Prostate gland (tissue), 2 donors: ENCODE measurements at regions not wholly inside any gene's neighbourhood (a gene's known extent, or its start where the extent isn't known, plus 50 kb on each side); places are given as distances from the start of the nearest gene placed in this dataset.

Experiments used
- DNase-seq: peaks from one replicate; pipeline ENCODE4 v3.0.0-alpha.2; 2019; ENCODE audit warnings: low spot score
- H3K27ac ChIP-seq, 2 donors: fragments of 200-600 bp; sonication (generic); 2 replicates each; pipeline ENCODE4 v1.5.1; 2017 to 2019
- H3K27me3 ChIP-seq: fragments of 200-600 bp; sonication (generic); replicated peaks from 2 replicates; pipeline ENCODE4 v1.5.1; 2019; ENCODE audit not compliant: insufficient read depth
- H3K36me3 ChIP-seq, 2 donors: fragments of 200-600 bp; sonication (generic); 1 replicate in 1 of 2; 2 replicates in 1 of 2; pipeline versions ENCODE4 v1.5.1 to v1.8.1; 2017 to 2019
- H3K4me1 ChIP-seq: fragments of 200-600 bp; sonication (generic); replicated peaks from 2 replicates; pipeline ENCODE4 v1.5.1; 2019
- H3K4me3 ChIP-seq, 2 donors: fragments of 200-600 bp; sonication (generic); 2 replicates each; pipeline ENCODE4 v1.5.1; 2017 to 2019
- H3K9me3 ChIP-seq: fragments of 200-600 bp; sonication (generic); 2 replicates; pipeline ENCODE4 v1.5.1; 2017
- CTCF ChIP-seq, 4 experiments: fragments of 200-600 bp in 2 of 4; fragments of 450-650 bp in 2 of 4; sonication (generic) in 2 of 4; IDR thresholded peaks; 1 replicate in 3 of 4; 2 replicates in 1 of 4; pipeline ENCODE4 v1.5.1; 2016 to 2019; ENCODE audit warnings: antibody characterized with exemption in 4 of 4, mild to moderate bottlenecking in 2 of 4, moderate library complexity in 2 of 4
- POLR2A ChIP-seq: fragments of 450-650 bp; IDR thresholded peaks from one replicate; pipeline ENCODE4 v1.6.1; 2016; ENCODE audit warnings: antibody characterized with exemption, mild to moderate bottlenecking
- POLR2AphosphoS5 ChIP-seq: sonication (generic); formaldehyde crosslinking; IDR thresholded peaks from one replicate; pipeline ENCODE4 v1.6.1; 2017; ENCODE audit warnings: antibody characterized with exemption
- WGBS: methylation state at CpG from one replicate; pipeline ENCODE4 v1.1.5; 2018; 5-methylcytosine and 5-hydroxymethylcytosine counted together
- intact Hi-C: fragments of 100-400 bp; cut with DNase I; formaldehyde crosslinking; loops from one replicate; pipeline ENCODE4 v1.14.2; 2022

GRCh38 chr2:7961550-7961949 lies 720.3 kb upstream of the ID2 start:
- Histone ChIP-seq H3K27ac (no peak overlapping the region), H3K4me3 (no peak overlapping the region), H3K9me3 (no peaks in the 10 kb centered on the region), H3K4me1 (no peaks in the 10 kb centered on the region), H3K36me3 (no peaks in the 10 kb centered on the region), H3K27me3 (no peaks in the 10 kb centered on the region)
- no peak for DNase-seq
- TF ChIP-seq POLR2A (no peak), POLR2AphosphoS5 (no peak), CTCF (IDR thresholded peaks at IDR 0.05) (no peak)
- WGBS, result 96% methylated on average over 2 of the region's 2 CpGs
- intact Hi-C loops, result no loop called here

GRCh38 chr2:7962161-7962560 lies 719.7 kb upstream of the ID2 start:
- no peak for DNase-seq
- Histone ChIP-seq H3K27ac (no peak overlapping the region), H3K27me3 (no peaks in the 10 kb centered on the region), H3K4me1 (no peaks in the 10 kb centered on the region), H3K9me3 (no peaks in the 10 kb centered on the region), H3K4me3 (no peak overlapping the region), H3K36me3 (no peaks in the 10 kb centered on the region)
- TF ChIP-seq POLR2AphosphoS5, result no peak
- no peak for TF ChIP-seq POLR2A
- TF ChIP-seq CTCF (IDR thresholded peaks at IDR 0.05), result no peak
- intact Hi-C loops, result no loop called here
- WGBS, result 91% methylated on average over 3 of the region's 3 CpGs

GRCh38 chr2:7963787-7964186 lies 718.1 kb upstream of the ID2 start:
- 92% methylated on average over 4 of the region's 4 CpGs for WGBS
- TF ChIP-seq CTCF (IDR thresholded peaks at IDR 0.05), result no peak
- TF ChIP-seq POLR2A, result no peak
- TF ChIP-seq POLR2AphosphoS5, result no peak
- H3K27ac ChIP-seq, result no peak overlapping the region
- DNase-seq, result no peak
- no peaks in the 10 kb centered on the region for H3K27me3 ChIP-seq
- H3K36me3 ChIP-seq, result no peaks in the 10 kb centered on the region
- H3K4me1 ChIP-seq, result no peaks in the 10 kb centered on the region
- H3K4me3 ChIP-seq, result no peak overlapping the region
- H3K9me3 ChIP-seq, result no peaks in the 10 kb centered on the region
- intact Hi-C loops, result no loop called here

- Histone ChIP-seq H3K27ac (no peak overlapping the region), H3K36me3 (no peaks in the 10 kb centered on the region), H3K4me1 (no peaks in the 10 kb centered on the region), H3K9me3 (no peaks in the 10 kb centered on the region), H3K4me3 (no peak overlapping the region), H3K27me3 (no peaks in the 10 kb centered on the region)
- intact Hi-C loops, result no loop called here
- 55% methylated on average over 3 of the region's 3 CpGs for WGBS
- TF ChIP-seq CTCF (IDR thresholded peaks at IDR 0.05) (no peak), POLR2AphosphoS5 (no peak), POLR2A (no peak)
- DNase-seq, result no peak
Observed at GRCh38 chr2:7966032-7966431, 715.8 kb upstream of the ID2 start.

- H3K36me3 ChIP-seq, result no peaks in the 10 kb centered on the region
- TF ChIP-seq POLR2A, result no peak
- TF ChIP-seq POLR2AphosphoS5, result no peak
- TF ChIP-seq CTCF (IDR thresholded peaks at IDR 0.05), result no peak
- intact Hi-C loops, result no loop called here
- H3K27ac ChIP-seq, result no peak overlapping the region
- H3K9me3 ChIP-seq, result no peaks in the 10 kb centered on the region
- DNase-seq, result no peak
- no peaks in the 10 kb centered on the region for H3K27me3 ChIP-seq
- H3K4me3 ChIP-seq, result no peak overlapping the region
- WGBS, result 90% methylated on average over 6 of the region's 6 CpGs
- H3K4me1 ChIP-seq, result no peaks in the 10 kb centered on the region
Observed at GRCh38 chr2:7967707-7968405, 714.0 kb upstream of the ID2 start.
